NCI-H526 (cell line): ENCODE measurements at regions not wholly inside any gene's neighbourhood (a gene's known extent, or its start where the extent isn't known, plus 50 kb on each side); places are given as distances from the start of the nearest gene placed in this dataset.
"Not testable (repeated sequence)": the region's sequence is repeated elsewhere in the genome, so short reads cannot be mapped to it uniquely, and the experiment has no call there.

Source experiments
- DNase-seq, 2 experiments: peaks; one replicate each; lab custom pipeline; 2025; lab: John Stamatoyannopoulos, UW

DNA sequence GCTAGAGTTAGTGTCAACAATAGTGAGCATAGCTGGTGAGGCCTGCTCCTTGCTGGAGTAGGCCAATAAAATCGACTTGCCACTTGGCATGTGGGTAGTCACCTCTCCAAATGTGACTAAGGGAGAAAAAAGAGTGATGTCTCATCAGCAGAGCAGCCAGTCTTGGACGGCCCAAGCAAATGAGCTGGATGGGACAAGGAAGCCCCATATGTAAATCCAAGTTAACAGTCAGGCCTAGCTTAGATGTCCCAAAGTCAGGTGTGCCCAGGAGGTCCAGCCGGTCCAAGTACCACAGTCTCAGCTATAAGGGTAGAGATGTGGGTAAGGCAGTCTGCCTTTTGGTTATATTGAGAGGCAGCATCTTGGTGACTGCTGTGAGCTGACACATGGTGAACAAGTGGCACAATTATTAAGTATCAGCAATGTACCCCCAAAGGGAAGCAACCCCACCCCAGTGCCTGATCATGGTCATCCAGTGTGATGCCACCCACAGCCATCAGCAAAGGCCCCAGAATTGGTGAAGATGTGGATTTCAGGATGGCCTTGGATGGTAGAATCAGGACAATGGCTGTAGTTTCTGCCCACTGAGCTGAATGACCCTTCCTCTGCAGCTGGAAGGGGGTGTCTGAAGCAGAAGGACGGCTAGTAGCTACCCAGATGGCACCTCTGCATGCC, 83.4 kb downstream of the TNFRSF13B start:
- DNase-seq: no peak

DNA sequence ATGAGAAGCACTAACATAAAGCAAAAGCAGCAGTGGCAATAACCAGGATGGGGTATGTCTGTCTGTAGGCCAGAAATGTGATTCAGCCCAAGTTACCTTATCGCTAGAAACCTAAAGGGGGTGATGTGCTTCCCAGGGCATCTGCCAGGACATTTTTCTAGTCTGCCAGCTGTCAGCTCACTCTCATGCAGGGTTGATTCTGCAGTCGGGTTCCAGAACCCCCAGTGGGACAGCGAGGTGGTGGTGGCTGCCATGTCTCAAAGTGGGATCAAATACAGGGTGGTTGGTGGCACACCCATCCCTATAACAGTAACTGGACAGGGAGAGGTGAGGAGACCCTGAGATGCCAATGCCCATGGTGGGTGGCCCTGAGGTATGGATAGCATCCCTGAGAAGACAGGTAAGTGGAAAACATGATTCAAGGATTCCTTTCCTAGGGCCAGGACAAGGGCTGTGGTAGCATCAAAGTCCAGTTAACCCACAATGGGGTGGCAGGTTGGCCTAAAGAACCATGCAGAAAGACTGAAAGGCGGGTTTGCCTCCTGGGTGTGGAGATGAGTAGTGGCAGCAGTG, 84.3 kb downstream of the TNFRSF13B start:
- DNase-seq: no peak

DNA sequence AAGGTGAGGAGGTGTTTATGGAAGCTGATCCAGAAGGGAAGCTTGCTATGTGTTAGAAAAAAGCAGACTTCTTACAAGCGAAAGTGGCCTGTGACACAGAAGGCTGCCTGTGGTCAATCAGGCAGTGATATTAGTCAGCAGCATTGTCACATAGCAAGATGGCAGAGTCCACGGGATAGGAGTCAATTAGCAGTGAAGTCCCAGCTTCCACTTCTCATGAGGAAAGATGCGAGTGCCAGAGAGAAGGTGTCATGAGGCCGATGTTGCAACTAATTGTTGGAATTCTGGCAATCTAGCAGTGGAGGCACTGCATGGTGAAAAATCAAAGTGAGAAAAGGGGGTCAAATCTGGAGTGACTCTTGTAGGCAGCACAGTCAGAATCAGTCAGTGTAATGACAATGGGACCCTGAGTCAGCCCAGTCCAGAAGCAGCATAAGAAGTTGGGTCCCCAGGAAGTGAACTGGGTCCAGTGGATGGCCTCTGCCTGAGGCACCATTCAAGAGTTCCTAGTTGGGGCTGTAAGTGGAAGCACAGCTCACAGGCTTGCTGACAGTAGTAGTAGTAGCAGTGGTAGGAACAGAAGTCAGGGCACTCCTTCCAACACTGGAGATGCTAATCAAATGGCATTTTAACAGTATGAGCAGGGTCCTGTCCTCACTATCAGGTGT, 85.1 kb downstream of the TNFRSF13B start:
- DNase-seq: no peak

DNA sequence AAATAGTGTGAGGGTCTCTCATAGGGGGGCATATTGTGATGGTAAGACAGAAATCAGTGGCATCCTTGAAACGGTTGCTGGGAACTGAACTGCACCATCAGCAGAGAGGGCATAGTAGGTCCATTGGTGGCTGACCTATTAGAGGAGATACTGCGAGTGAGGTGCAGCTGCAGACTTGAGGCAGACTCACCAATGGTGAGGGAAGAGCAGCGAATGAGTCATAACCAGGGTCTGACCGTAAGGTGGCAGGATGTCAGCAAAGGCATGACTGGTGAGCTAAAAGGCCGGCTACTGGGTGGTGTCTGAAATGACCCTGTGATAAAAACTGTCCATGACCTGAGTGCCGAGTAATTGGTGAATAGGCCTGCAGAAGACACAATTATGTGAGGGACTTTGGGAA, 86.7 kb downstream of the TNFRSF13B start:
- DNase-seq: not testable (repeated sequence)

DNA sequence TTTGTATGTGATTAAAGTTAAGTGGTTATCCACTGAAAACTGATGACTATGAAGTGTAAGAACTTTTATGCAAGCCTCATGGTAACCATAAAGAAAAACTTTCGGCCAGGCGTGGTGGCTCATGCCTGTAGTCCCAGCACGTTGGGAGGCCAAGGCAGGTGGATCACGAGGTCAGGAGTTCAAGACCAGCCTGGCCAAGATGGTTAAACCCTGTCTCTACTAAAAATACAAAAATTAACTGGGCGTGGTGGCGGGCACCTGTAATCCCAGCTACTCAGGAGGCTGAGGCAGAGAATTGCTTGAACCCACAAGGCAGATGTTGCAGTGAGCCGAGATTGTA, 89.0 kb downstream of the TNFRSF13B start:
- DNase-seq: not testable (repeated sequence)

DNA sequence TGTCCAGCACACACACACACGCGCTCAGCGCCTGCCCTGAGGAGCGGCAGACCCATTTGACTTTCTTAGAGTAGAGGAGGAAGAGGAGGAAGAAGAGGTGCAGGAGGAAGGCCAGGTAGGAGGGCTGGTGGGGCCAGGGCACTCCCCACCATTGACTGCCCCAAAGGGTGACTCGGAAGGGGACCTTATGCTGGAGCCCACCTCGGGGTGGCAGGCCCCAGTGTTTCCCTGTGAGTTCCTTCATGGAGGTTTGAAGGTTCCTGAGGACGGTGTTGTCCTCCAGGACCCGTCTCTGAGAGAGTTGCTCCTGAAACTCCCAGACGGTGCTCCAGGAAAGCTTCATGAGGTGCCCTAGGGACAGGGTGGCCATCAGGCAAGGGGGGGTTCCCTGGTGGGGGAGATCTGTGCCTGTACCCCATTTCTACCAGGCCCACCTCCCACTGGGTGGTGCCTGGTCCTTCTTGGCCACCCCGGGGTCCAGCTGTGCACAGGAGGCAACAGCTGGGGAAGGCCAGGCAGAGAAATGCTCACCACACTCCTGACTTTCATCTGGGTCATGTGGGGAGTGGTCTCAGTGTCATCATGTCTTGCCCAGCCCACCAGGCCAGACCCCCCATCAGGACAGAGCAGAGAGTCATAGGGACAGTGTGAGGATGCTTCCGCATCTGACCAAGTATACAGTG, 89.5 kb downstream of the TNFRSF13B start:
- DNase-seq: no peak

DNA sequence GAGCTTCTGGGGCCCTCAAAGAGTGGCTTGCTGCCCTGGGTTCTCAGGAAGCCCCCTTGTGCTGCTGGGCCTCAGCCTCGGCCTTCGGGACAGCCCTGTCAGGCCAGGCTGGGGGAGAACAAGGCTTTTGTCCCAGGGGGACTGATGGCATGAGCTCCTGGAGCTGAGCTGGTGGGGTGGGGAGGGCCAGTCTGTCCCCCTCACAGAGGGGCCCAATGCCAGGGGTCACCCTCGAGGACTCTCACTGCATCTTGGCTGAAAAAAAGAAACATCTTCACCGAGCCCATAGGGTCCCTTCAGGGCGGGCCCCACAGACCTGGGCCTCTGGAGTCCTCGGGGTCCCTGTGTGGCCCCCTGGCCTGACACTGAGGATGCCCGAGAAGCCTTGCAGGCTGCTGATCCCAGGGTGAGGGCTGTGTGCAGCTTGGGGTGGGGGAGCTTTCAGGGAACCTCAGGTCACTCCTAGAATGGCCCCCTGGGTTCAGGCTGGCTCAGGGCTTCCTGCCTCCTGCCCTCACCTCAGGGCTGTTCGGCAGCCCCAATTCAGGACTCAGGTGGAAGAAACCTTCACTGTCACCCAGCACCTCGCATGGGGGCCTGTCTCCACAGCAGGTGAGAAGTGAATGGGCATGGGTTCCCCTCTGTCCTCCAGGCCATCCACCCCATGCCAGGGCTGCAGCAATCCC, 90.5 kb downstream of the TNFRSF13B start:
- no peak for DNase-seq

DNA sequence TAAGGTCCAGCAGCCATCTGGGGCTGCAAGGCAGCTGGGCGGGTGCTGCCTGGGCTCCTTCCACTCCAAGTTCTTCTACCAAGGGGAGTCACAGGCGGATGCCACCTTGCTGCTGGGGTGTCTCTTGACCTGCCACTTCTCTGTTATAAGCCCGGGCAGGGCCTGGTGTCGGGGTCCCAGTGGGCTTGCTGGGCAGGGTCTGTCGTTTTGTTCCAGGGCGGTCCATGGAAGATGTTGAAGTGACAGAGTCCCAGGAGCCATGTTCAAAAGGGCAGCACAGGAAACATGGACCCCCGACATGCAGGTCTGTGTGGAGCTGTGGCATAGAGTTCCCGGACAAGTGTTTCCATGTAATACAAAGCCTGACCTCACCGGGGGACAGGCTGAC, 91.1 kb downstream of the TNFRSF13B start:
- DNase-seq: no peak

DNA sequence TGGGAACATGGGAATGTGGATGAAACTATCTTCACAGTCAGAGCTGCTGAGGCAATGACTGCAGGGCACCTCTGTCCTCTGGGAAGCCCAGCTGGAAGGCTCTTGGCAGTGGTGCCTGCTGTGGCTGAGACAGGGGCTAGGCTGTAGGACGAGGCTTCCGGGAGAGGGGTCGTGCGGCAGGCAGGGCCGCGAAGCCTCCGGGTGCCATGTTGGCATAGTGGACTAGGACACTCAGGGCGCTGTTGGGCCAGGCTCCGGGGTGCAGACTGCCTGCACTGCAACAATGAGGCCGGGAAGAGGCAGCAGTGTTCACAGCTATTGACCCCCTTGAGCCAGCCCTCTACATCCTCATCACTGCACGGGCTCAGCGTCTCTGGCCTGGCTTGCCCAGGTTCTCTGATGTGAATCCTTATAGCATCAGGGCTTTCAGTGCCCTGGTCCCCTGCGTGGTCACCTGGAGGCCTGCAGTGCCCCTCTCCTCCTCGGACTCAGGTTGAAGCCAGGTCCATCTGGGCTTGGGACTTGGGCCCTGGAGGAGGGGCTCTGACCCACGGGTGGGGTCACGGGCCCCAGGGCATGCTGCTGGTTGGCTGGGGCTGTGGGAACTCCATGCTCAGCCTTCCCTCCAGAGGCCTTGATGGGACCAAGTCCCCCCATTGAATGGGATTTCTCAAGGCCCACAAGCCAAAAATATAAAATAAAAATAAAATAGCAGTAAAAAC, 91.6 kb downstream of the TNFRSF13B start:
- DNase-seq: no peak

DNA sequence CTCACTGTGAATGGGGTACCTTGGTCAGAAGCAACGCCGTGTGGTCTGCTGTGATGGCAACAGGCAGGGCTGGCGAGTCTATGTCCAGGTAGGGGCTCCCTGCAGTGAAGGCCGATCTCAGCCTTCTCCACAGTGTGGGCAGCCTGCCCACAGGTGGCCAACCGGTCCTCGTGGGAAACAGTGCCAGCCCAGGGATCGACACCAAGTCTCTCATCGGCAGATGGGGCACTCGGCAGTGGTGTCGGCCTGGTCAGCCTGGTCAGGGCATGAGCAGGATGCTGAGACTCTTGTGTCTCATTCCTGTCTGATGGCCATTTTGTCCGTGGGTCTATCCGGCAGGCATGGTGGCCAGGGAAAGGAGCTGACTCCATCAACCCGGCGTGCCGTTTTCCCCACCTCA, 92.2 kb downstream of the TNFRSF13B start:
- DNase-seq: no peak

DNA sequence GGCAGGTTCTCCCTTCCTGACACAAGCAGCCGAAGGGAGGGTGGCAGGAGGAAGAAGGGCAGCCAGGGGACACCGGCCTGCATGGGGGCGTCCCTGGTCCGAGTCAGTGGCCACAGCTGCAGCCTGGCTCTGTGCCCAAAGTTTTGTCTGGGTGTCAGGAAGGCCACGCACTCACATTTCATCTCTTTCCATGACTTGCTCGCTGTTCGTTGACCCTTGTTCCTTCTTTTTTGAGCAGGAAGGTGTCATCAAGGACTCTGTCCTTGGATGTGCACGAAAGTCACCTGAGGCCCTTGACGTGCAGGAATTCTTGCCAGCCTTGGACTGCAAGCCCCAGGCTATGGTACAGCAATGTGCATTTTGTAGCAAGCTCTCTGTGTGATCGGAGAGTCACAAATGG, 93.3 kb downstream of the TNFRSF13B start:
- no peak for DNase-seq

DNA sequence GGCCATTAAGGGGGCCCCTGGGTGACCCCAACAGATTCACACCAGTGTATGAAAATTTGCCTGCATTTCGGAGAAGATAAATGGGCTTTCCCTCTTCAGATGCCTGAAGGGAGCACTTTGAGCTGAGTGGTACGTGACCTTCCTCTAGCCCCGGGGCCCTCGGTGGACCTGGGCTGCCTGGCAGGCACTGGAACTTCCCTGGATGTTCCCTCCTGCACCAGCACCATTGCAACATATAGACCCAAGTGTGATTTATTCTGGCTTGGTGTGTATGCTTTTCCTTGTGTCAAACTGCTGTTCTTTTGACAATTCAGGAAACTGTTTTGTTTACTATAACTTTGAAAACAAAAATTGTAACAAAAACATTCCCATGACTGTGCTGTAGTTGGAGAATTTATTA, 93.8 kb downstream of the TNFRSF13B start:
- DNase-seq: no peak

DNA sequence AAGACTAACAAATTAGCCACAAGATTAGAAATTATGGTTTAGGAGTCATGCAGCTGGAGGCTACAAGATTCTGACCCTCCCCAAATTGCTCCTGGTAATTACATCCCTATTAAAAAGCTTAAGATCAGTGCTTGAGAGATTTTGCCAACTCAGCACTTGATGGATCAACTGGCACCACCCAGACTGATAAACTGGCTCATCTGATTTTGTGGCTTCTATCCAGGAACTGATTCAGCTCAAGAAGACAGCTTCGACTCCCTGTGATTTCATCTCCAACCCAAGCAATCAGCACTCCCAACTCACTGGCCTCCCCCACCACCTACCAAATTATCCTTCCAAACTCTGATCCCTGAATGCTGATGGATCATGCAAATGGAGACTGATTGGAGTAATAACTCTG, 94.8 kb downstream of the TNFRSF13B start:
- no peak for DNase-seq

DNA sequence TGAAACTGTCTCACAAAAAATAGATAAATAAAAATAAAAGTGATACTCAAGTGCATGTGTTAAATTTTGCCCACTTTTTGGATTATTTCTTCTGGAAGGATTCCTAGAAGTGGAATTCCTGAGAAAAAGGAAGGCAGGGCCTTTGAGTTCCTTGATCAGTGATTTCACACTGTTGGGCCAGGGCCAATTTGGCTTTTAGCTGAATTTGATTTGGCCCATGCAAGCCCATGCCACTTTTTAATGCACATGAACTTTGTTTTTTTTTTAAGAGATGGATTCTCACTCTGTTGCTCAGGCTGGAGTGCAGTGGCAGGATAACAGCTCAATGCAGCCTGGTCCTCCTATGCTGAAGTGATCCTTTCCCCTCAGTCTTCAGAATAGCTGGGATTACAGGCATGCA, 96.3 kb downstream of the TNFRSF13B start:
- no peak for DNase-seq

DNA sequence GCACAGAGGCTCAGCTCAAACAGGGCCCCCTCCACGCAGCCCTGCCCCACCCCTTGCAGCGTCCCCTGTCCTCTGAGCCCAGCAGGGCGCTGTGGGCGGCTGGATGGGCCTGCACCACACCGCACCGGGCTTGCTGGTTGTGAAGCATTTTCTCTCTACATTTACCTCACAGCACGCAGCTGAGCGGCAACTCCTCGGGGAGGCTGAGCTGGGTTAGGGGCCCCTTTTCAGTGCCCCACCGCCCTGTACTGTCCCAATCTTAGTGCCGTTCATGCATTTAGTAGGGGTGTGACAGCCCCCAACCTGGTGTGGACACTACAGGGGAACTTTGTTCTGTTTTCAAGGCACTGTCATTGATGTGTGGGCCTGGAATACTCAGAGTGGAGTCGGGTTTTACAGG, 97.7 kb downstream of the TNFRSF13B start:
- DNase-seq: not testable (repeated sequence)

DNA sequence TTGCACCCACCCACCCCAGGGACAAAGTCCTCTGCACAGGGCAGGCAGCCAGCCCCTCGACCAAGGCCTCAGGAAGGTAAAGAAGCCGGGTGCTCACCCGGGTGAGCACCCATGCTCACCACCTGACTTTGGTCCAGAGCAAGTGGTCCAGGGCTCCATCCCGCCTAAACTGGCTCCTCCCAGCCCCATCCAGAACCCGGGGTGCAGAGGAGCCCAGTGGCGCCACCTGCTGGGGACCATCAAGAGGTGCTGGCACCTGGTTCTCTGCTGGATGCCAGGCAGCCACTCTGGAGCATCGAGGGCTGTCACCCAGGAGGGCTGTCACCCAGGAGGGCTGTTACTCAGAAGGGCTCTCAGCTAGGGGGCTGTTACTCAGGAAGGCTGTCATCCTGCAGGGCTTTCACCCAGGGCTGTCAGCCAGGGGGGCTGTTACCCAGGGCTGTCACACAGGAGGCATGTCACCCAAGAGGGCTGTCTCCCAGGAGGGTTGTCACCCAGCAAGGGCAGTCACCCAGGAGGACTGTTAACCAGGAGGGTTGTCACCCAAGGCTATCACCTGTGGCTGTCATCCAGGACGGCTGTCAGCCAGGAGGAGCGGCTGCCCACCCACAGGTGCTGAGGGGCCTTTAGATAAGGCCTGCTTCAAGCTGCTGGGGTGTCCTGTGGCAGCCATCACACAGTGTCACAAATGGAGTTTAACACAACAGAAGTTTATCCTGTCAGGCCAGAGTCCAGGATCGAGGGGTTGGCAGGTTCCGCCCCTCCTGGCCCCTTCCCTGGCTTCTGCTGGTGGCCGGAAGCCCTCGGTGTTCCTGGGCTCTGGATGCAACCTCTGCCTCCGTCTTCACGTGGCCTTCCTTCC, 98.5 kb downstream of the TNFRSF13B start:
- peak in 1 of 2 experiments; percentile 53 for DNase-seq

DNA sequence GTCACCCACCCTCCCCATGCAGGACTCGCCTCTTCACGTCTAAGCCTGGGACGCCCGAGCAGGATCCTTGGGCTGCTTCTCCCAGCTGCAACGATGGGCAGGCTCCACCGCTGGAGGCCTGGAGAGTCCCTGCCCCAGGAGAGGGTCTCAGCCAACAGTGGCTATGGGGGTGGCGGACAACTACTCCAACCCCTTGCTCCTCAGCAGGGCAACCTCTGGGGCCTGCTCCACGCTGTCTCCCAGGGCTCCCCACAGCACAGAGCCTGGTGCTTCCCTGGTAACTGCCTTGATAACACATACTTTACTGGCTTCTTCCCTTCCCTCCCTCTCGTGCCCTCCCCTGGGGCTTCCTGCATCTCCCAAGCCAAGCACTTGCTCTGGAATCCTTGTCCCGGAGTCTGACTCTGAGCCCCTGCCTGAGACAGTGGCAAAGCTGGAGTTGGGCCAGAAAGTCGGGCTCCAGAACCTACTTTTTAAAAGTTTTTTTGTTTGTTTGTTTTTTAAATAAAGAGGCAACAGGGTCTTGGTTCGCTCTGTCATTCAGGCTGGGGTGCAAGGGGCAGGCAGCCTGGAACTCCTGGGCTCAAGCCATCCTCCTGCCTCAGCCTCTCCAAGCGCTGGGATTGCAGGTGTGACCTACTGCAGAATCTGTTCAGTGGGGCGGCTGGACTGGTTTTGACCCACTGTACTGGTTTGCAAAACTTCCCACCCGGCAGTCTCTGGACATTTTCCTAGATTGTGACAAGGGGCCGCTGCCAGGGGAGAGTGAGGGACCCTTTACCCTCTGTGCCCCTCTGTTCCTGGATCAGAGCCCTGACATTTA, 99.4 kb downstream of the TNFRSF13B start:
- DNase-seq: no peak

DNA sequence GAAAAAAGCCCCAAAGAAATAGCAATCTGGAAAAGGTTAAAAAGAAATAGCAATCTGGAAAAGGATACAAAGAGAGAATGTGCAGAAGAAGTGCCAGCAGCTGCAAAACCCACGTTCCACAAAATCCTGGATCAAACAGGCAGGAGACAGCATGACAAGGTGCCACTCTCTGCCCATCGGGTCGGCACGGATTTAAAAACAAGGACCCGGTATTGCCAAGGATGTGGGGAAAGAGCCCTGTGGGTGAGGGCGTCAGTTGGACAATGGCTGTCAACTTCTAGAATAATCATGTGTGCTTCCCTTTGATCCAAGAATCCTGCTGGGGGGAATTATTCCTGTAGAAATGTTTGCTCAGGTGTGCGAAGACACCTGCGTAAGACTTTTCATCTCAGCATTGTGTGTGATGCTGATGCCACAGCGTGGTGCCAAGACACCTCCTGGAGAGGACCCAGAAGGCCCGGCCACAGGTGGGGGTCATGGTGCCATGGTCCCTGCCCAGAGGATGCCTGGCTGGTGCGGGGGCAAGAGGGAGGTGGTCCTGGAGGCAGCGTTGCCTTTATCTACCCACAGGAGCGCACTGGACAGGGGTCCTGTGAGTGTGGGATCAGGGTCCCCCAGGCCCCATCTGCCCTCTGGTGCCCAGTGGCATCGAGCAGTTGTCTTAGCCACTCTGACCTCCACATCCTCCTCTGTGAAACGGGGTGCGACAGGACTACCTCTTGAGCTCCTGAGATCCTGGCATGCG, 100.3 kb downstream of the TNFRSF13B start:
- DNase-seq: not testable (repeated sequence)
